ENCODE measurements at regions not wholly inside any gene's neighbourhood (a gene's known extent, or its start where the extent isn't known, plus 50 kb on each side); places are given as distances from the start of the nearest gene placed in this dataset.
A peak's percentile ranks its signal among the peaks of the same experiment; 100 is the strongest.

DNA sequence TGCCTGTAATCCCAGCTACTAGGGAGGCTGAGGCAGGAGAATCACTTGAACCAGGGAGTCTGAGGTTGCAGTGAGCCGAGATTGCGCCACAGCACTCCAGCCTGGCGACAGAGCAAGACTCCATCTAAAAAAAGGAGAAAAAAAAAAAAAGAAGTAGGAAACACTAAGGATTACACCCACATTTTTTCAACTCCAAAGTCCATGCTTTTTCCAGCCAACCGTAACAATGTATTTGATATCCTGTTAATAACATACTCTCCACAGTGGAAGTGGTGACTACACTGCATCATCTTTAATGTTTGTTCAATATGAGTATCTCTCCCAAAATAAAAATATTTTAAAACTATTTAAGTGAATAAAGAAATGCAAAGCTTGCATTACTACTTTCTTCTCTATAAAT lies 481.6 kb upstream of the ACVR2A start:
- no peak for DNase-seq (ENCODE audit: low read depth)

DNA sequence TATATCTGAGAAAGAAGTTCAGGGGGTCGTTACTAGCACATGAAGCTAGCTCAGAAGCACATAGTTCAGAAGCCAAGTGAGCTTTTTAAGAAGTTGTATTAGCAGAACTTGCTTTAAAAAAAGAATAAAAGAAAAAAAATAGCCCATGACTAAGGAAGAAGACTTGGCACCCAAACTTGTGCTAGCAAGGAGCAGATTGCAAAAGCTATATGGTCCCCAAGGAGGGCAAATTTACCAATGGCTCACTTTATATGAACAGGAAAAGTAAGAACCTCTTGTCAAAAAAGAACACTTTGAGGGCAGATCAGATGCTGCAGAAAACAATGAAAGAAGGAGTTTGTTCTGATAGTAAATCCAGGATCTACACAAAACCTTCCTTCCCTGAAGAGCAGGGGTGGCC lies 486.5 kb upstream of the ACVR2A start:
- DNase-seq (ENCODE audit: low read depth) = no peak

DNA sequence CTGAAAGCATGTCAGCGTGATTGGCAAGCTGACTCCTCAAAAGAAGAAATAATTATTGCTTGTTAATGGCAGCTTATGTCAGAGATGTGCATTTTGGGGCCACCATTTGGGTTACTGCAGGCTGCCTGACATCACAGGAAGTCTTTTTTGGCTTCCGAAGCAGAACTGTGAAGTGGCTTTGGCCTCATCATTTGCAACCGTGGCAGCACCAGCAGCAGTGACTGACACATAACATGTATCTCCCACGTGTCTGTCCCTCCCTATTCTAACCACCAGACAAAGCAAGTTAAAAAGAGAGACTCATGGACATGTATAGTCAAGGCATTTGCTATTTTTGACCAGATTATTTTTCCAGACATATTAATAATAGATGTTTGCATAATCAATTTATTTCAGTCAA lies 488.7 kb upstream of the ACVR2A start:
- no peak for DNase-seq (ENCODE audit: low read depth)

DNA sequence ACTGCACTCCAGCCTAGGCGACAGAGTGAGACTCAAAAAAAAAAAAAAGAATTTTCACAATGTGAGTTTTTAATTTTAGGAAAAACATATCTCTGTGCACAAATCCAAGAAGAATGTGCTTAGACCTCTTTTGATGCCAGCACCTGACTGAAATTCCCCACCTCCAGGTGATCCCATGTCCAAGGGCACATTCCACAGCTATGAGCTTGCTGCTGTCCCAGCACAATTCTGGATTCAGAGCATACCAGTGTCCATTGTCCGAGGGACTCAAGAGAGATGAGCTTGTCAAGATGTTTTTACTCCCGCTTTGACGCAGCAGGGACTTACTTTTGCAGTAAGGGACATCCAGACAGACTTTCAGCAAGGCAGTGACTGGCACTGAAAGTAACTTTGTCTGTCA lies 489.1 kb upstream of the ACVR2A start:
- DNase-seq (ENCODE audit: low read depth) = no peak

DNA sequence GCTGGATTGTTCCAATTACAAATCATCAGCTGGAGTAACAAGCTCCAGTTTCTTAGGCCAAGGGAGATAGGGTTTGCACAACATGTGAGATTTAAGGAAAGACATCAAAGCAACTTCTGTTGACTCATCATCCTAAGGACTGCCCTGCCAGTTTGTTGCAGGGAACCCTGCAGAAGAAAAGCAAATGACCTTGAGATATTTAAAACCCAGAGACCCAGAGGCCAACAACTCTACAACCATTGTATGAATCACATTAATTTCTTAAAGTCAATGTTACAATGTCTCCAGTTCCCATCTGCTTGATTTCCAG lies 491.8 kb upstream of the ACVR2A start:
- no peak for DNase-seq (ENCODE audit: low read depth)

DNA sequence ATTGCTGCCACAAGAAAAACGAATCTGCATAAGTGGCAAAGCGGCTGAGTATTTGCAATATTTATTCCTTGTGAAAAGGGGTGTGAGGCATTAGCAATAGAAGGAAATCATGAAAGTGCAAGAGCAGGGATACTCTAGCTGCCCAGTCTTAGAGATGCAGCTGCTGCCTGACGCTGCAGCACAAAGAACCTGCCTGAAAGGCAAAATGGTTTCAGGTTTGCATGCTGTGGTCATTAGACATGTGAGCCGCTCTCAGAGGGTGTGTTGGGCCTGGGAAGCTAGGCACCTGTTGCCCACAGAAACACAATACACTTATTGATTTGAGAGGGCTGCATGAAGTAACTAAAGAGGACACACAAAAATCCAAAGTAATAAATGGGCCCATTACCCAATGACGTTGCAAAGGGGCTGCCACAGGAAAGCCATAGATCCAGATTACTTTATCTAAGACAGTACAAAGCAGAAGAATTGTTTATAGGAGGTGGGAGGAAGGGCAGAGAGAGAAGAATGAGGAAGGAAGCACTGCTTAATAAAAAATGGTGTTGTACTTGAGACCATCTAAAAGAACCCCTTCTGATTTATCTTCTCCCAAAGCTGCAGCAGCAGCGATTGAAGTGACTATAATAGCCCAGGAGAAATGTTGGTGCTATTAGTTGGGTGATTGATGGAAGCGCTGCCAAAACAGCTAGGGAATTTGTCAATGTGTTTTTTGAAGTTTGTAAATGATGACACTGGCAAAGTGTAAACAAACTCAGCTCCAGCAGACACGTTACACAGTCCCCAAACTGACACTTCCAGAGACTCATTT lies 492.4 kb upstream of the ACVR2A start:
- no peak for DNase-seq (ENCODE audit: low read depth)

DNA sequence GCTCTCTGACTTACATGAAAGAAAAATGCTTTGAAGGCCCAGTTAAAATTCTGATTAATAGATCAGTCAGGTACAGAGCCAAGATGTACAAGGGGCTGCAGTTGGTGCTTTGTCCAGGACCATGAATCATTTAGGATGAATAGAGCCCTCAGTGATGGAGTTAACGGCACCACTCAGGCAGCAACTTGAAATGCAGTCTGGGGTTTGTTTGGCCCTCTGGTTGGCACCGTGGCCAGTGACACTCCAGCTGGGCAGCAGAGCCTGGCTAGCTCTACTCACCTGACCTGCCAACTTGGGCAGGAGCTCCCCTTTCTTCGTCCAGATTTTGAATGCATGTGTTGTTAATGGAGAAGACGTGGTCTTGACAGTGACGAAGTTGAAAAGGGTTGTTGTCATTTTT lies 493.0 kb upstream of the ACVR2A start:
- DNase-seq (ENCODE audit: low read depth) = no peak

DNA sequence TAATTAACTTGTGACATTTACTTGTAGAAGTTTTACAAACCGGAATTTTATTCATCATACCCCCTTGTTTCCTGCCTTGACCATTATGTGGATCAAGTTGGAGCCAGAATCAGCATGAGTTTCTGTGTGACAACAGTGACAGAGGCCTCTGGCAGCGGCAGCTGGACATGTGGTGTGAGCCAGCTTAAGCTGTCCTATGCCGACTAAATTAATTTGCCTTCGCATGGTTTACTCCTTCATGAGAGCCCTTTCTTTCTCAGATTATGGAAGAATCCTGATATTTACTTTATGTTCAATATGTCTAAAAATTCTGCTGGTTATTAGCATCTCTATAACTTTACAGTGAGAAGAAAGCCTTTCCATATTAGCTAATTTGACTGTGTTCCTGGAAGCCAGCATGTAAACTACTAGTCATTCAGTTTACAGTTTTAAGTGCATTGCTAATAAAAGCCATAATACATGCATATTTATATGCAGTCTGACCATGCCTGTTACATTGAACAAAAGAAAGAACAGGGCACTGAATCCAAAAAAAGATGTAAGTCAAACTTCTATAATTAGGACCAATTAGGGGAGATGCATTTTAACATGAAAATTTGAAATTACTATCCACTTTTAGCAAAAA lies 495.8 kb upstream of the ACVR2A start:
- DNase-seq (ENCODE audit: low read depth) = no peak

DNA sequence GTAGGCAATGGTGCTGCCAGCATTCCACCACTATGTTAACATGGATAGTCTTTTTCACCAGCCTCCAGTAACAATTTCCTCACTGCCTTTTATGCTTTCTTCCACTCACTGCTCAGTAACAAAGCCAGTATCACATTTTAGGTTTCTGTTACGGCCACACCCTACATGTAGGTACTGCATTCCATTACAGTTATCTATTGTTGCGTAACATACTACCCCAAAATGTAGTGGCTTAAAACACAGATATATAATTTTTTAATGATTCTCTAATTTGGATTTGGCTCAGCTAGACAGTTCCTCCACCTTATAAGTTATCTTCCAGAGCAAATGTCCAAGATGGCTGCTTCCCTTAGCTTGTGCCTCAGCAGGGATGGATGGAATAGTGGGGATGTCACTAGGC lies 498.7 kb upstream of the ACVR2A start:
- DNase-seq (ENCODE audit: low read depth) = no peak

DNA sequence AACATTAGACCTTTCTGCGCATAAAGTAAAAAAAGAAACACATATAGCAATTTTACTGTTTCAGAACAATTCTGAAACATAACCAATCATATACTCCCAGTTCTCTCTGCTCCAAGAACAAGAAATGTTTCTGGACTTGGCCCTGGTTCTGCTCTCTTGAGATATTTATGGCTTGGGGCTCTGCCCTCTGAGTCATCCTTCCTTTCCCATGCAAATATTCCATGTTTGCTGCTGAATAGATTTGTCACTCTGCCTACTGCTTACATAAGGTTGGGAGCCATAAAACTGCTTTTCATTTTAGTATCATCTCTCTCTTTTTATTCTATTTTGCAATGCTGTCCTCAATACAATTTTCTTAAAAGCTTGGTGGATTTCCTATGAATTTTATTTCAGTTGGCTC lies 499.6 kb upstream of the ACVR2A start:
- DNase-seq (ENCODE audit: low read depth) = peak; percentile 23

DNA sequence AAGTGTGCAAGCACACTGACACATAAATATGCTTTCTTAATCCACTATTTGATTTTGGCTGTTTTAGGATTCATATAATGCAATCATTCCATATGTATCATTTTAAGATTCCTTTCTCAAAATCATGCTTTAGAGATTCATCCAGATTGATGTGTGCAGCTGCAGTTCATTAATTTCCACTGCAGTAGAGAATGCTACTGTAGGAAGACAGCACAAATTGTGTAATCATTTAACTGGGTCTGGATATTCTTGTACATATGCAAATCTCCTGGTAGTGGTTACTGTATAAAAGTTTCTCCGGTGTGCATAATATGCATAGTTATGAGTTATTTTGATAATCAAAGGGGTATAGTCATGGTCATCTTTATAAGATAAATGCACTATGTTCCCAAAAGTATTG lies 502.5 kb upstream of the ACVR2A start:
- no peak for DNase-seq (ENCODE audit: low read depth)

DNA sequence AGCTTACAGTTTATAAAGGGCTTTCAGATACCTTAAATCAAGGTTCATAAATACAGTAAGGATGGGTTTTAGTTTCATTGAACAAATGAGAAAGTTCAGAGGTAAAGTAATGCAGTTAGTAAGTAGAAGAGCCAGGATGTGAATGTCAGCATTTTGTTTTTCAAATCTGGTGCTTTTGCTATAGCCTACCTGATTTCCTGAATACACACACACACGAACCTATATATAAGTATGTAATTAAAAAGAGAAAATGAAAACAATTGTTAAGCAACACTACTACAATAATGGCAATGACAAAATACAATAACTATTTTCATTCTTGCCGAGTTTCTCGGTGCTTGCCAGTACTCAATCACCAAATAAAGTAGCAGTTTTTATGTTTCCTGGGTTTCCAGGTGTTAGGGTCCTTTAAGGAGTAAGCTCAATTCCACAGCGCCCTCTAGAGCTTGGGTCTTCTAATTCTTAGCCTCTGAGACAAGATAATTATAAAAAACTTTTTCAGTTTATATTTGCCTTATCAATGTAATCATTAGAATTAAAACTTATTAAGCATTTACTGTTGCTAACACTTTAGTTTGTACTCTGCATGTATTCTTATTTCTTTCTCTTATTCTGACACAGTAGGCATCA lies 512.9 kb upstream of the ACVR2A start:
- no peak for DNase-seq (ENCODE audit: low read depth)

DNA sequence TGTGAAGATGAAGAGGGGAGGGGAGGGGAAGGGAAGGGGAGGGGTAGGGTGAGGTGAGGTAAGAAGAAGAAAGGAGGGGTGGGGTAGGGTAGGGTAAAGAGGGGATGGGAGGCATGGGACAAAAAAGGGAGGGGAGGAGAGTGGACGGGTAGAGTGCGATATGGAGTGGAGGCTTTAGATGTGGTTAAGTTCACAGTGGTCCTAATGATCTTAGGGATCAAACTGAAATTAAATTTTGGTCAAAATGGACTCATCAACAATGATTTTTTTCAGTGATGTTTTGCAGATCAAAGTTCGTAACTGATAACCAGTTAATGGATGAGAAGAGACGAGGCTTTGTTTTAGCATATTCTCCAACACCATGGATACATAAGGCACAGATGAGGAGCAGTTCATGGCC lies 513.9 kb upstream of the ACVR2A start:
- no peak for DNase-seq (ENCODE audit: low read depth)

DNA sequence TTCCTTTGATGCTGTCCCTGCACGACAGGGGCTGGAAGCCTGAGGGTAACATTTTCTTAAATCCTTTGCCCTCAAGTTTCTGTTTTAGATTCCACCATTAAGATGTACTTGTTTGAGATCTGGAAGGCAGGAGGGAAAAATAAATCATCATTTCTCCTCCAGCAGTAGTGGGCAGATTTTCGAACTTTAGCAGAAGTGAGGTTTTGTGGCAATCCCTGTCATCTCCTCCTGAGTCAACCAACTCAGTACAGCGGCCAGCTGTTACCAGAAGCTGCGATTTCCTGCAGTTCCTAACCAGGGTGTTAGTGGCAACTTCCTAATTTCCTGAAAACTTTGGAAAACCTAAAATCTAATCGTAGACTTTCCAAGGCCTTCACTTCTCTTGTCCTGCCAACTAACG lies 517.2 kb upstream of the ACVR2A start:
- no peak for DNase-seq (ENCODE audit: low read depth)

DNA sequence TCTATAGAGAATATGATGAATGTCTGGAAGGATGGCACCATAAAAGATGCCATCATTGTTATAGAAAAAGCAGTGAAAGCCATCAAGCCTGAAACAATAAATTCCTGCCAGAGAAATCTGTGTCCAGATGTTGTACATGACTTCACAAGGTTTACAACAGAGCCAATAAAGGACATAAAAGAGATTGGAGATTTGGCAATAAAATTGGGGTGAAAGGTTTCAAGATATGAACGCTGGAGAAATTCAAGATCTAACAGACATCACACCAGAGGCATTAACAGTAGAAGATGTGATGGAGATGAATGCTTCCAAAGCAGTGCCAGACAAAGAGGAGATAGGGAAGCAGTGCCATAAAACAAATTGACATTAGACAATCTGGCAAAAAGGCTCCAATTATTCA lies 518.8 kb upstream of the ACVR2A start:
- DNase-seq (ENCODE audit: low read depth) = no peak

DNA sequence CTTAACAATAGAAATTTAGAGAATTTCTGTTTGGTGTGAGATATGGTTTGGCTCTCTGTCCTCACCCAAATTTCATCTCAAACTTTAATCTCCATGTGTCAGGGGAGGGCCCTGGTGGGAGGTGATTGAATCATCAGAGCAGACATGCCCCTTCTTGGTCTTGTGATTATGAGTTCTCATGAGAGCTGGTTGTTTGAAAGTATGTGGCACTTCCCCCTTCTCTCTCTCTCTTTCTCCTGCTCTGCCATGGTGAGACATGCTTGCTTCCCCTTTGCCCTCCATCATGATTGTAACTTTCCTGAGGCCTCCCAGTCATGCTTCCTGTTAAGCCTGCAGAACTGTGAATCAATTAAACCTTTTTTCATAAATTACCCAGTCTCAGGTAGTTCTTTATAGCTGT lies 524.7 kb upstream of the ACVR2A start:
- no peak for DNase-seq (ENCODE audit: low read depth)

DNA sequence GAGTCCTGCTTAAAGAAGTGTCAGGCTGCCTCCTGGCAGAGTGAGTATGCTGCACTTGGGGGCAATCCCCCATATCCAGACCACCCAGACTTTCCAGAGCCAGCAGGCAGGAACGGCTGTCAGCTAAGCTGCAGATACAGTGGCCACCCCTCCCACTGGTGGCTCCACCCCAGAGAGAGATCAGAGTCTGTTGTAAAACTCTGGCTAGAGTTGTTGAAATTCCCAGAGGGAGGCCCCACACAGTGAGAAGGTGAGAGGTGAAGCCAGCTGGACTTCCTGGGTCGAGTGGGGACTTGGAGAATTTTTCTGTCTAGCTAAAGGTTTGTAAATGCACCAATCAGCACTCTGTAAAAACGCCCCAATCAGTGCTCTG lies 533.8 kb upstream of the ACVR2A start:
- DNase-seq (ENCODE audit: low read depth) = no peak

DNA sequence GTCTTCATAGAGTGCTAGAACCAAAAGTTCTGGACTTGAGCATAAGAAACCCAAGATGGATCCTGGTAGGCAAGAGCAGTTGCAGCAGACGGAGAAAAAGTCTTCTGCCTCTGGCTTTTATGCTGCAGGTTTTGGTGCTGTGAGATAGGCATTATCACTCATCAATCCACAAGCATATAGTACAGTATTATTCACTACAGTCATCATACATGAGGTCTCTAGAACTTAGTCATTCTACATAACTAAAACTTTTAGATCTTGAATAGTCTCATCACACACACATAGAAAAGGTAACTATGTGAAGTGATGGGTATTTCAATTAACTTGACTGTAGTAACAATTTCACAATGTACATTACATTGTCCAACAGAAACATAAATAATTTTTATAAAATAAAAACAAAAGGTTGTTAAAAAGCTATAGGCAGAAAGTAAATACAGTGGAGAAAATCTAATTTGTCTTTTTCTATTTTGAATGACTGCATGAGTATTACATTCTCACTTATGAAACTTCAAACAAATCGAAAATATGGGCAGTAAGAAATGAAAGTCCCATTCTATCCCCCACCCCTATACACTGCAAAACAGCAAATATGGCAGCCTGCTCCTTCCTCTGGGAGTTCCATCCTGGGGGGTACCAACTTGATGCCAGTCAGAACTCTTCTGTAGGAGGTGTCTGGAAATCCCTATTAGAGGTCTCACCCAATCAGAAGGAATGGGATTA lies 534.3 kb upstream of the ACVR2A start:
- DNase-seq (ENCODE audit: low read depth) = no peak

DNA sequence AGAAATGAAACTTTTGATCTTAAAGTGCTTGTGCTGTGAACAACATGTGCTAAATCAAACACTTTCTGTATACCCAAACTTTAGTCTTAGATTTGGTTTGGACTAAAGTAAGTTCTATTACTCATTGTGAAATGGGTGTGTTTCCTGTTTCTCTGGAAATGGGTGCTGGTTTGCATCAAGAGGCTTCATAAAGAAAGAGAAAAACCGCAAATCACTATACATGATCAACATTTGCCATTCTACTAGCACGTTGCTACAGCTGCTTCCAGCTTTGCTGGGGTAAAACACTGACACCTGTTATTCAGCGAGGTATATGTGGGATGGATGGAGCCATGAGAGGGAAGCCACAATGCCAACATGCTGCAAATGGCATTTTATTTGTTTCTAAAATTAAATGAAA lies 547.0 kb upstream of the ACVR2A start:
- DNase-seq (ENCODE audit: low read depth) = no peak

DNA sequence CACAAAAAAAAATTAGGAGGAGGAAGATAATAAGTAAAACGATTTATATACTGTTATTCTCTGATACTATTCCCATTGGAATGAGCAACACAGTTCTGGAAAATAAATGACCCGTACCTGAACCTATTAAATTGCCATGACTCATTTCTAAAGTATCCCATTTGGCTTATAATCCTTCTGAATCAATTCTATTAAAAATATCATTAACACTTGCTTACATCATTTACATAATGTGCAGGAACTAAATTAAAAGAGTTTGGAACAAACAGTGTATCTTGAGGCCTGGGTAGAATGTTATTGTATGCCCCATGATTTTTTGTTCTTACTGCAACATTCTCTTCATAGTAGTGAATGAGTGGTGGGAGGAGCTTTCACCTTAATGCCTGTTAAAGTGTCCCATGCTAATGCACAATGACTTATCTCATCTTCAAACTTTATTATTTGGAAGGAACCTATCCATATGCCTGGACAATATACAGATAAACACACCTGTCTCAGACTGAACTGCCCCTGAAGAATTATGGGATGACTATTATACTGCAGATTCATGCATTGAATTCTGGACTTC lies 549.9 kb upstream of the ACVR2A start:
- DNase-seq (ENCODE audit: low read depth) = no peak

DNA sequence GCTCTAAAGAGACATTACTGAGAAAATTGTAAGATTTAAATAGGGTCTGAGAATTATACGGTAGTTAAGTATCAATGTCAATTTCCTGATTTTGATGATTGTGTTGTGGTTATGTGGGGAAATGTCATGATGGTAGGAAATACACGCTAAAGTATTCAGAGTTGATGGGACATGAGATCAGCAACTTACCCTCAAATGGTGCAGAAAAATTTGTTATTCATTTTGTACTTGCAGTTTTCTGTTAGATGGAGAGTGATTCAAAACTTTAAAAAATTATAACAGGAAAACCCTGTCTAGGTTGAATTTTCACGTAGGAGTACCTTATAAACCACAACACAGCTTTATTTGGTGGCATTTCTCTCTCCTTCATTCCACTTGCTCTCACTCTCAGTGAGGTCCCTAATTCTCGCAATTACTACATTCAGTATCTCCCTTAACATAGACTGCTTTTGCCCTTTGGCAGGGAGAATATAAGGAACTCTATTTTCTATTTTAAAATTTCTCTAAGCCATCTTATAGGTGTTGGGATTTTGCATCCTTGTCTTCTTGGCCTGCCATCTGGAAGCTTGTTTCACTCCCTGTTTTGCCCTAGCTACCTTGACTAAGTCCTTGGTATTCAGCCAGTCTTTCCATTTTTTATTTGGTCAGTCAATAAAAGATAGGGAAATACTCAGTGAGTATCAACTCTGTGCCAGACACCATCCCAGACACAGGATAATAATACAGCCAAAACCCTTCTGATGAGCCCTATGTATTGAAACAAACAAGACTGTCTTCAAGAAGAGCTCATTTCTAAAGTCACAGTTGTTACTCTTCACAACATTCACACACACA lies 550.6 kb upstream of the ACVR2A start:
- no peak for DNase-seq (ENCODE audit: low read depth)

DNA sequence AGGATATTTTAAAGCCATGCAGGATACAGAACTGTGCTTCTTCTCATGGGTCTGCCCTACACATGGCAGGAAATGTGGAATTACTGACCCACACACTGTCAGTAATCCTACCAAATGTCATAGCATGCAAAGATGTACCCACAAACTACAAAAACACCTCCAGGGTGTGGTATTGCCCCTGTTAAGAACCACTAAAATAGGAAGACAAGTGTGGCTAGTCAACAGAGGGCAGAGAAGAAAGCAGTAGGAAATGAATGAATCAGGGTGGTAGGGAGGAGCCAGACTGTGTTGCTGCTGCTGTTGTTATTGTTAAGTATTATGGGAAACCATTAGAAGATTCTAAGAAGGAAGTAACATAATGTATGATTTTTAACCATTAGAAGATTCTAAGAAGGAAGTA lies 556.7 kb upstream of the ACVR2A start:
- no peak for DNase-seq (ENCODE audit: low read depth)
